Activated T-helper 2 cell treated with anti-CD3 and anti-CD28 coated beads, Interferon-gamma antibody, Interleukin-2, Interleukin-4, amounts not matched to agents 10 μg/mL and 5 μg/mL and 100 μg/mL, durations not matched to agents 14 hours and 24 hours and 36 hours (primary cell): ENCODE measurements at regions not wholly inside any gene's neighbourhood (a gene's known extent, or its start where the extent isn't known, plus 50 kb on each side); places are given as distances from the start of the nearest gene placed in this dataset.

Source experiments
- DNase-seq: peaks from one replicate; pipeline ENCODE4 v3.0.0; 2021; ENCODE audit warnings: low spot score
- H3K27ac Mint-ChIP-seq: one replicate; pipeline ENCODE4 v1.8.0; 2021; ENCODE audit warnings: mixed read lengths
- H3K27me3 Mint-ChIP-seq: one replicate; pipeline ENCODE4 v1.8.0; 2021; ENCODE audit warnings: low read depth, mixed read lengths
- H3K36me3 Mint-ChIP-seq: one replicate; pipeline ENCODE4 v1.8.0; 2021; ENCODE audit warnings: low read depth, mixed read lengths
- H3K4me1 Mint-ChIP-seq: one replicate; pipeline ENCODE4 v1.8.0; 2021; ENCODE audit warnings: low read depth, mixed read lengths
- H3K4me3 Mint-ChIP-seq: one replicate; pipeline ENCODE4 v1.8.0; 2021; ENCODE audit warnings: low read depth, mild to moderate bottlenecking, moderate library complexity, mixed read lengths
- H3K9me3 Mint-ChIP-seq: one replicate; pipeline ENCODE4 v1.8.0; 2021; ENCODE audit warnings: mixed read lengths
- intact Hi-C: fragments of 100-400 bp; cut with micrococcal nuclease; formaldehyde crosslinking; loops from one replicate; pipeline ENCODE4 v1.15.1; 2023

- Mint-ChIP-seq H3K36me3 (no peaks in the 10 kb centered on the region), H3K27ac (no peak overlapping the region), H3K4me3 (no peak overlapping the region), H3K4me1 (no peaks in the 10 kb centered on the region), H3K9me3 (no peaks in the 10 kb centered on the region), H3K27me3 (no peaks in the 10 kb centered on the region)
- intact Hi-C loops = no loop called here
- no peak for DNase-seq
Measured at GRCh38 chr2:220948579-220948978, 623.5 kb downstream of the EPHA4 start.

DNA sequence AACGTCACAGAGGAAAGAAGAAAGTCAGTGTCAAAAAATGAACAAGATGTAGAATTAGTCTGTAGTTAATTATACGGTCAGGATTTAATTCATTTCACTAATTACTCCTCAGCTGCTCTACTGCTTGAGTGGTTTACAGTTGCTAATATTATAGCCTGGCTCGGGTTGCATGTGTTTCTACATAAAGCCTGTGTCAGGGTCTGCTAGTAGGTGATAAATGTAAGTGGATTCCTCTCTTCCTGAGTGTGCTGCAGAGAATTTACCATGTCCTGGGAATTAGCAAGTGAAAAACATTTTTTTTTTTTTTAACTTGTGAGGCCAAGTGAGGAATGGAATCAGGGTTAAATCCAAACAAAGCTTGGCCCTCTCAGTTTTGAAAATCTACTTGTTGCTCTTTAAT is 622.6 kb downstream of the EPHA4 start:
- Mint-ChIP-seq H3K4me1 (no peaks in the 10 kb centered on the region), H3K36me3 (no peaks in the 10 kb centered on the region), H3K27me3 (no peaks in the 10 kb centered on the region), H3K9me3 (no peaks in the 10 kb centered on the region), H3K27ac (no peak overlapping the region), H3K4me3 (no peak overlapping the region)
- intact Hi-C loops = no loop called here
- no peak for DNase-seq

- Mint-ChIP-seq H3K9me3 (no peaks in the 10 kb centered on the region), H3K36me3 (no peaks in the 10 kb centered on the region), H3K4me3 (no peak overlapping the region), H3K27ac (no peak overlapping the region), H3K4me1 (no peaks in the 10 kb centered on the region), H3K27me3 (no peaks in the 10 kb centered on the region)
- no peak for DNase-seq
- intact Hi-C loops = no loop called here
Measured at GRCh38 chr2:220955776-220956175, 616.3 kb downstream of the EPHA4 start.

- DNase-seq = no peak
- Mint-ChIP-seq H3K27me3 (no peaks in the 10 kb centered on the region), H3K4me1 (no peaks in the 10 kb centered on the region), H3K4me3 (no peak overlapping the region), H3K9me3 (no peaks in the 10 kb centered on the region), H3K36me3 (no peaks in the 10 kb centered on the region), H3K27ac (no peak overlapping the region)
- intact Hi-C loops = no loop called here
Measured at GRCh38 chr2:220956429-220956828, 615.7 kb downstream of the EPHA4 start.

GRCh38 chr2:220959391-220959802 is 612.7 kb downstream of the EPHA4 start:
- Mint-ChIP-seq H3K9me3 (no peaks in the 10 kb centered on the region), H3K36me3 (no peaks in the 10 kb centered on the region), H3K4me3 (no peak overlapping the region), H3K4me1 (no peaks in the 10 kb centered on the region), H3K27me3 (no peaks in the 10 kb centered on the region), H3K27ac (no peak overlapping the region)
- DNase-seq = no peak
- intact Hi-C loops = no loop called here

GRCh38 chr2:220961143-220961860 is 610.8 kb downstream of the EPHA4 start:
- H3K9me3 Mint-ChIP-seq = no peaks in the 10 kb centered on the region
- H3K36me3 Mint-ChIP-seq = no peaks in the 10 kb centered on the region
- intact Hi-C loops = no loop called here
- no peak overlapping the region for H3K4me3 Mint-ChIP-seq
- no peak for DNase-seq
- H3K27ac Mint-ChIP-seq = no peak overlapping the region
- H3K27me3 Mint-ChIP-seq = no peaks in the 10 kb centered on the region
- H3K4me1 Mint-ChIP-seq = no peaks in the 10 kb centered on the region

GRCh38 chr2:220962556-220962955 is 609.5 kb downstream of the EPHA4 start:
- intact Hi-C loops = no loop called here
- H3K9me3 Mint-ChIP-seq = no peaks in the 10 kb centered on the region
- H3K36me3 Mint-ChIP-seq = no peaks in the 10 kb centered on the region
- no peaks in the 10 kb centered on the region for H3K27me3 Mint-ChIP-seq
- DNase-seq = no peak
- H3K27ac Mint-ChIP-seq = no peak overlapping the region
- H3K4me3 Mint-ChIP-seq = no peak overlapping the region
- no peaks in the 10 kb centered on the region for H3K4me1 Mint-ChIP-seq

DNA sequence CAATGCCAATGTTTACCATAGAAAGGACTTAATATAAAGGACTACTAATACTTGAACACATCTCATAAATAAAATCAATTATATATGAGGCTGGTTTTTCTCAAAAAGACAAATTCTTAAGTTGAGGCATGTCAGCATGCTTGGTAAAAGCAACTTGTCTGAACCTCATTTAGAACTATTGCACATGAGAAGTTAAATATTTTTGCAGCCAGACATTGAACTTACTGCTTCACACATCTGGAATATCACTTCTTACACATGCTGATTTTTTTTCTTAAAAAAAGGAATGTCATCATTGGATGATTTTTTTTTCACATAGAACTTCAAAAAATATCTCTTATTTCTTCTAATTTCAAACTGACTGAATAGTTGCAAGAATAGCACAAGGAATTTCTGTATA is 609.0 kb downstream of the EPHA4 start:
- no peaks in the 10 kb centered on the region for H3K4me1 Mint-ChIP-seq

GRCh38 chr2:220963930-220964329 is 608.2 kb downstream of the EPHA4 start:
- Mint-ChIP-seq H3K36me3 (no peaks in the 10 kb centered on the region), H3K27ac (no peak overlapping the region), H3K4me1 (no peaks in the 10 kb centered on the region), H3K9me3 (no peaks in the 10 kb centered on the region), H3K4me3 (no peak overlapping the region), H3K27me3 (no peaks in the 10 kb centered on the region)
- intact Hi-C loops = no loop called here
- no peak for DNase-seq

More for the DNA sequence above, 609.0 kb downstream of the EPHA4 start:
- Mint-ChIP-seq H3K4me3 (no peak overlapping the region), H3K27me3 (no peaks in the 10 kb centered on the region), H3K27ac (no peak overlapping the region), H3K9me3 (no peaks in the 10 kb centered on the region), H3K36me3 (no peaks in the 10 kb centered on the region)
- no peak for DNase-seq
- intact Hi-C loops = no loop called here

- Mint-ChIP-seq H3K36me3 (no peaks in the 10 kb centered on the region), H3K27me3 (no peaks in the 10 kb centered on the region), H3K27ac (no peak overlapping the region), H3K4me1 (no peaks in the 10 kb centered on the region), H3K4me3 (no peak overlapping the region), H3K9me3 (no peaks in the 10 kb centered on the region)
- DNase-seq = no peak
- intact Hi-C loops = no loop called here
Measured at GRCh38 chr2:220966636-220967035, 605.5 kb downstream of the EPHA4 start.

DNA sequence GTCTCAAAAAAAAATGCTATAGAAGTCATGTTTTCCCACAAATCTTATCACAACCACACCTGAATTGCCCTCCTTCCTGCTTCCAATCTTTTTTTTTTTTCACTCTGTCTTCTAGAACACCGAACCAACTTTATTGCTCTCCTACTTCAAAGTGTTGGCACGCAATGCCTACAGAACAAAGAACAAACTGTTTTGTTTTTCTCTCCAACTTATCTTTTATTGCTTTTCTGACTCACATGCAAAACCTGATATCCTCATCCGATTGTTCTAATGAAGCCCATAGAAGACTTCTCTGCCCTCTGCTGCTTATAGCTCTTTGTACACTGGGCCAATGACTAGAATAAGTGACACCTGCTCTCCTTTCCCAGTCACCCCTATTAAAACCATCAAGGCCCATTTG is 602.8 kb downstream of the EPHA4 start:
- no peaks in the 10 kb centered on the region for H3K9me3 Mint-ChIP-seq
- DNase-seq = no peak
- no peaks in the 10 kb centered on the region for H3K27me3 Mint-ChIP-seq
- intact Hi-C loops = no loop called here
- no peaks in the 10 kb centered on the region for H3K4me1 Mint-ChIP-seq
- H3K27ac Mint-ChIP-seq = no peak overlapping the region
- no peaks in the 10 kb centered on the region for H3K36me3 Mint-ChIP-seq
- no peak overlapping the region for H3K4me3 Mint-ChIP-seq

DNA sequence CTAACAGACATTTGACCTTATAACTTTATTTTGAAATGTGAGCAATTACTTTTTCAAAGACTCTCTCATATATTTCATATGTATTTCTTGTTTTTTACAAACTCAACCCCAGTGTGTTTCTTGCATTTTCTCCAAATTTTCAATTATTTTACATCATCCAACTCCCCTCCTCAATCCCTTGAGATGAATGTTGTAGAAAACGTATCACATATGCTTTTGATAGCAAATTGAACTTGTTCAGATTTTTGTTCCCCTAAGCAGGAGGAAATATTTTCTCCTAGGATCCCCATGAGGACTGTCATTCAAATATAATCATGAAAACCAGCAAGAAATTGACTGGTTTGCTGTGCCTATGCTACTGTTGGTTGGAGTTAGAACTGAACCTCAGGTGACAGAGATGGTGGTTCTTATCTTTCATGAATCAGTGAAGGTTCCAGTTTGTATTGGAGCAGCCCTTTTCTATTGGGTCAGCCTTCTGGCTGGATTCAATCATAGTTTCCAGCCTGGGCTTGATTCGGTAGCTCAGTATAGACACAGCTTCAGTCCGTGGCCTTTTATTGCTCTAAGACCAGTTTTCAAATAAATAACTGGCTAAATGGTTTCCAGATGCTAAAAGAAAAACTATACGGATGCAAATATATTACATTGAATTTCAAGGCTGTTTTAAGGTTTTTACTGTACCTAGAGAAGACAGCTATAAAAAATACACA is 591.0 kb downstream of the EPHA4 start:
- H3K4me1 Mint-ChIP-seq = no peaks in the 10 kb centered on the region
- H3K36me3 Mint-ChIP-seq = no peaks in the 10 kb centered on the region
- intact Hi-C loops = no loop called here
- no peaks in the 10 kb centered on the region for H3K9me3 Mint-ChIP-seq
- no peak overlapping the region for H3K4me3 Mint-ChIP-seq
- H3K27me3 Mint-ChIP-seq = no peaks in the 10 kb centered on the region
- no peak overlapping the region for H3K27ac Mint-ChIP-seq
- no peak for DNase-seq

DNA sequence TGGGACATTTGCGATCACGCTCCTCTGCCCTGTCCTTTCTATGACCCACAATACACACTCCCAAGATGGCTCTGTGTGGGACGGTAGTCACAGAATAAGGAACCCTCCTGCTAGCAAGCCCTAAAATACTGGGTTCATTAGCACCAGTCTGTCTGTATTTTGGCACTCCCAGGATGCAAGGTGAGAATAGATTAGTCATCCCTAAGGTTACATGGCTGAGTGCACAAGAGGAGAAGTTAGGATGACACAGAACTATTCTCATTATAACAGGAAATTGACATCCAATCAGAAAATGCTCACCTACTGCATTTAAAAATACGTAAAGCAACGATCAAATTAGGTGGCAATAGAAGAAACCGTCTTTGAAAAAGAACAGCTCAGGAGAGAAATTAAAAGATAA is 590.2 kb downstream of the EPHA4 start:
- Mint-ChIP-seq H3K9me3 (no peaks in the 10 kb centered on the region), H3K27me3 (no peaks in the 10 kb centered on the region), H3K36me3 (no peaks in the 10 kb centered on the region), H3K4me1 (no peaks in the 10 kb centered on the region), H3K4me3 (no peak overlapping the region), H3K27ac (no peak overlapping the region)
- intact Hi-C loops = no loop called here
- no peak for DNase-seq
